Renal cortex interstitium (tissue), 11 donors: ENCODE measurements at regions not wholly inside any gene's neighbourhood (a gene's known extent, or its start where the extent isn't known, plus 50 kb on each side); places are given as distances from the start of the nearest gene placed in this dataset.

Source experiments
- DNase-seq, 11 donors: peaks; one replicate each; pipeline ENCODE4 v3.0.0-alpha.2; 2013; ENCODE audit warnings: low read depth in 9 of 11, low spot score in 4 of 11; ENCODE audit errors: extremely low read depth in 1 of 11

- DNase-seq, result no peak
These were observed 91.6 kb downstream of the MICALL2 start for GRCh38 chr7:1367501-1368183.

GRCh38 chr7:1368184-1368681, 91.0 kb downstream of the MICALL2 start:
- peak in 1 of 11 donors; percentile 60 for DNase-seq

GRCh38 chr7:1368682-1369571, 90.3 kb downstream of the MICALL2 start:
- DNase-seq, result peak in 1 of 11 donors; percentile 47

GRCh38 chr7:1369916-1370657, 89.2 kb downstream of the MICALL2 start:
- DNase-seq, result no peak

GRCh38 chr7:1370738-1371137, 88.5 kb downstream of the MICALL2 start:
- no peak for DNase-seq

GRCh38 chr7:1372063-1372462, 87.2 kb downstream of the MICALL2 start:
- no peak for DNase-seq

GRCh38 chr7:1372671-1373379, 86.4 kb downstream of the MICALL2 start:
- no peak for DNase-seq

GRCh38 chr7:1377111-1377909, 82.0 kb downstream of the MICALL2 start:
- no peak for DNase-seq

- DNase-seq, result no peak
These were observed 80.4 kb downstream of the MICALL2 start for GRCh38 chr7:1378610-1379601.

GRCh38 chr7:1380231-1380815, 78.9 kb downstream of the MICALL2 start:
- no peak for DNase-seq

GRCh38 chr7:1380821-1381580, 78.3 kb downstream of the MICALL2 start:
- DNase-seq, result no peak

GRCh38 chr7:1382553-1383397, 76.5 kb downstream of the MICALL2 start:
- no peak for DNase-seq

GRCh38 chr7:1383398-1384112, 75.7 kb downstream of the MICALL2 start:
- no peak for DNase-seq

GRCh38 chr7:1384113-1384415, 75.2 kb downstream of the MICALL2 start:
- no peak for DNase-seq
